GM19455 (cell line): ENCODE measurements at regions not wholly inside any gene's neighbourhood (a gene's known extent, or its start where the extent isn't known, plus 50 kb on each side); places are given as distances from the start of the nearest gene placed in this dataset.

ENCODE experiments used
- ATAC-seq: cut with Tn5 transposase; IDR thresholded peaks from one replicate; pipeline ENCODE4 v1.9.1; 2021; ENCODE audit not compliant: unreplicated experiment

- no peak for ATAC-seq
These were observed 1701.8 kb downstream of the EFNA5 start for GRCh38 chr5:105968981-105969380.

- ATAC-seq: no peak
These were observed 1707.0 kb downstream of the EFNA5 start for GRCh38 chr5:105963696-105964255.

- no peak for ATAC-seq
These were observed 1709.2 kb downstream of the EFNA5 start for GRCh38 chr5:105961572-105961971.

GRCh38 chr5:105956456-105957196 lies 1714.1 kb downstream of the EFNA5 start:
- ATAC-seq: no peak

- ATAC-seq: no peak
These were observed 1716.4 kb downstream of the EFNA5 start for GRCh38 chr5:105954341-105954740.

- ATAC-seq: no peak
These were observed 1717.1 kb downstream of the EFNA5 start for GRCh38 chr5:105953616-105954015.

- no peak for ATAC-seq
These were observed 1717.9 kb downstream of the EFNA5 start for GRCh38 chr5:105952875-105953274.

- ATAC-seq: no peak
These were observed 1723.3 kb downstream of the EFNA5 start for GRCh38 chr5:105947461-105947860.

GRCh38 chr5:105945203-105945972 lies 1725.3 kb downstream of the EFNA5 start:
- no peak for ATAC-seq

GRCh38 chr5:105940181-105940580 lies 1730.6 kb downstream of the EFNA5 start:
- no peak for ATAC-seq

GRCh38 chr5:105934171-105934570 lies 1736.6 kb downstream of the EFNA5 start:
- no peak for ATAC-seq

- ATAC-seq: no peak
These were observed 1738.8 kb downstream of the EFNA5 start for GRCh38 chr5:105931881-105932421.

GRCh38 chr5:105929858-105930257 lies 1740.9 kb downstream of the EFNA5 start:
- no peak for ATAC-seq

- no peak for ATAC-seq
These were observed 1746.4 kb downstream of the EFNA5 start for GRCh38 chr5:105924366-105924765.

GRCh38 chr5:105922574-105922973 lies 1748.2 kb downstream of the EFNA5 start:
- ATAC-seq: no peak

- ATAC-seq: no peak
These were observed 1748.7 kb downstream of the EFNA5 start for GRCh38 chr5:105922080-105922479.

- ATAC-seq: no peak
These were observed 1753.5 kb downstream of the EFNA5 start for GRCh38 chr5:105917189-105917588.

GRCh38 chr5:105907016-105907415 lies 1763.7 kb downstream of the EFNA5 start:
- ATAC-seq: no peak

GRCh38 chr5:105905392-105905791 lies 1765.3 kb downstream of the EFNA5 start:
- ATAC-seq: no peak

- no peak for ATAC-seq
These were observed 1767.7 kb downstream of the EFNA5 start for GRCh38 chr5:105903069-105903468.

GRCh38 chr5:105899726-105900125 lies 1771.0 kb downstream of the EFNA5 start:
- ATAC-seq: no peak

GRCh38 chr5:105898183-105898582 lies 1772.6 kb downstream of the EFNA5 start:
- ATAC-seq: no peak
